GM23338 (cell line): ENCODE measurements at regions not wholly inside any gene's neighbourhood (a gene's known extent, or its start where the extent isn't known, plus 50 kb on each side); places are given as distances from the start of the nearest gene placed in this dataset.

Source experiments
- ATAC-seq: fragments of 200-7000 bp; cut with Tn5 transposase; 3 replicates; pipeline ENCODE4 v1.9.1; 2020
- DNase-seq: peaks from one replicate; pipeline ENCODE4 v3.0.0-alpha.2; 2015; ENCODE audit warnings: low spot score
- H2AFZ ChIP-seq: fragments of 200-600 bp; sonication (generic); 2 replicates; pipeline ENCODE4 v1.8.0; 2016; ENCODE audit warnings: antibody characterized with exemption, mild to moderate bottlenecking, moderate library complexity
- H3F3A ChIP-seq: fragments of 200-600 bp; sonication (generic); replicated peaks from 2 replicates; pipeline ENCODE4 v1.8.0; 2017; ENCODE audit warnings: antibody characterized with exemption, mixed run types, low read depth
- H3K27ac ChIP-seq: fragments of 200-600 bp; sonication (generic); 2 replicates; pipeline ENCODE4 v1.6.1; 2016; ENCODE audit warnings: low read depth
- H3K27me3 ChIP-seq: fragments of 200-600 bp; sonication (generic); 2 replicates; pipeline ENCODE4 v1.8.0; 2016; ENCODE audit warnings: mild to moderate bottlenecking, mixed run types, moderate library complexity; ENCODE audit not compliant: insufficient read depth
- H3K36me3 ChIP-seq: fragments of 200-600 bp; sonication (generic); 2 replicates; pipeline ENCODE4 v1.8.0; 2016; ENCODE audit warnings: mild to moderate bottlenecking; ENCODE audit not compliant: insufficient read depth
- H3K4me1 ChIP-seq: fragments of 200-600 bp; sonication (generic); 2 replicates; pipeline ENCODE4 v1.8.0; 2016; ENCODE audit warnings: mild to moderate bottlenecking, moderate library complexity; ENCODE audit not compliant: insufficient read depth
- H3K4me2 ChIP-seq: fragments of 200-600 bp; sonication (generic); 2 replicates; pipeline ENCODE4 v1.7.1; 2017; ENCODE audit warnings: mixed run types
- H3K4me3 ChIP-seq: fragments of 200-600 bp; sonication (generic); 2 replicates; pipeline ENCODE4 v1.6.1; 2016; ENCODE audit warnings: mixed run types
- H3K79me2 ChIP-seq: fragments of 200-600 bp; sonication (generic); replicated peaks from 2 replicates; pipeline ENCODE4 v1.8.0; 2017; ENCODE audit warnings: mild to moderate bottlenecking; ENCODE audit not compliant: insufficient read depth
- H3K9me2 ChIP-seq: fragments of 200-600 bp; sonication (generic); 2 replicates; pipeline ENCODE4 v1.8.0; 2017; ENCODE audit not compliant: insufficient read depth
- H4K20me1 ChIP-seq: fragments of 200-600 bp; sonication (generic); replicated peaks from 2 replicates; pipeline ENCODE4 v1.8.0; 2017; ENCODE audit warnings: mild to moderate bottlenecking; ENCODE audit not compliant: insufficient read depth
- H3K27ac Mint-ChIP-seq: 2 replicates; pipeline ENCODE4 v1.8.0; 2020; ENCODE audit warnings: inconsistent platforms, mild to moderate bottlenecking, moderate library complexity, mixed read lengths
- H3K27me3 Mint-ChIP-seq: 3 replicates; pipeline ENCODE4 v1.8.0; 2022; ENCODE audit warnings: low read depth, mild to moderate bottlenecking, moderate library complexity, mixed read lengths, inconsistent platforms; ENCODE audit not compliant: insufficient read depth, poor library complexity
- H3K36me3 Mint-ChIP-seq: 3 replicates; pipeline ENCODE4 v1.8.0; 2021; ENCODE audit warnings: low read depth, mild to moderate bottlenecking, inconsistent platforms, moderate library complexity, mixed read lengths
- H3K4me1 Mint-ChIP-seq: 3 replicates; pipeline ENCODE4 v1.8.0; 2020; ENCODE audit warnings: mild to moderate bottlenecking, inconsistent platforms, mixed read lengths
- H3K4me3 Mint-ChIP-seq: 3 replicates; pipeline ENCODE4 v1.8.0; 2021; ENCODE audit warnings: moderate library complexity, mild to moderate bottlenecking, inconsistent platforms, mixed read lengths
- H3K9me3 Mint-ChIP-seq: 3 replicates; pipeline ENCODE4 v1.8.0; 2020; ENCODE audit warnings: moderate library complexity, mild to moderate bottlenecking, inconsistent platforms, mixed read lengths
- CREB1 ChIP-seq: fragments of 250-450 bp; sonication (Bioruptor Pico); IDR thresholded peaks from 2 replicates; pipeline ENCODE4 v1.5.0; 2020; ENCODE audit warnings: low read depth, mild to moderate bottlenecking, moderate library complexity
- CTCF ChIP-seq, 2 experiments: fragments of 200-600 bp in 1 of 2; sonication (generic) in 1 of 2; conservative IDR thresholded peaks; 2 replicates each; pipeline versions ENCODE4 v1.5.1 to v1.6.1; 2016 to 2017; ENCODE audit warnings: antibody characterized with exemption in 2 of 2, low read depth in 2 of 2, mild to moderate bottlenecking in 2 of 2, moderate library complexity in 1 of 2
- ETS1 ChIP-seq: IDR thresholded peaks from 2 replicates; pipeline ENCODE4 v1.6.1; 2016; ENCODE audit warnings: antibody characterized with exemption
- EZH2 ChIP-seq: fragments of 200-600 bp; sonication (generic); IDR thresholded peaks from one replicate; pipeline ENCODE4 v1.8.0; 2017; ENCODE audit warnings: antibody characterized with exemption, mild to moderate bottlenecking, low read depth; ENCODE audit not compliant: unreplicated experiment
- EZH2phosphoT487 ChIP-seq: fragments of 200-600 bp; sonication (generic); IDR thresholded peaks from one replicate; pipeline ENCODE4 v1.8.1; 2018; ENCODE audit warnings: antibody characterized with exemption; ENCODE audit not compliant: unreplicated experiment
- JUNB ChIP-seq: IDR thresholded peaks from one replicate; pipeline ENCODE4 v1.6.1; 2016; ENCODE audit warnings: antibody characterized with exemption; ENCODE audit not compliant: unreplicated experiment
- NANOG ChIP-seq: IDR thresholded peaks from 2 replicates; pipeline ENCODE4 v1.6.1; 2016; ENCODE audit warnings: antibody characterized with exemption, borderline replicate concordance
- POLR2AphosphoS5 ChIP-seq: IDR thresholded peaks from 2 replicates; pipeline ENCODE4 v1.6.1; 2016; ENCODE audit warnings: antibody characterized with exemption, low read depth
- REST ChIP-seq: IDR thresholded peaks from one replicate; pipeline ENCODE4 v1.6.1; 2018; ENCODE audit warnings: antibody characterized with exemption; ENCODE audit not compliant: unreplicated experiment
- STAT1 ChIP-seq: IDR thresholded peaks from one replicate; pipeline ENCODE4 v1.6.1; 2016; ENCODE audit warnings: antibody characterized with exemption; ENCODE audit not compliant: unreplicated experiment
- ZNF114 ChIP-seq: fragments of 250-450 bp; sonication (Bioruptor Pico); IDR thresholded peaks from 2 replicates; pipeline ENCODE4 v1.5.0; 2020; ENCODE audit warnings: mild to moderate bottlenecking, moderate library complexity
- ZNF331 ChIP-seq: fragments of 250-450 bp; sonication (Bioruptor Pico); IDR thresholded peaks from 2 replicates; pipeline ENCODE4 v1.5.0; 2020; ENCODE audit warnings: low read depth, mild to moderate bottlenecking, moderate library complexity

- H4K20me1 ChIP-seq, result no peaks in the 10 kb centered on the region
- no peaks in the 10 kb centered on the region for H3K27me3 ChIP-seq
- H3K9me2 ChIP-seq, result no peaks in the 10 kb centered on the region
- no peaks in the 10 kb centered on the region for H3K79me2 ChIP-seq
- H3K36me3 Mint-ChIP-seq, result no peaks in the 10 kb centered on the region; the same call in 2 of the 3 replicates
- no peak overlapping the region for H3K4me3 Mint-ChIP-seq
- TF ChIP-seq EZH2, result no peak
- no peak for TF ChIP-seq CTCF (conservative IDR thresholded peaks at IDR 0.05; ENCODE audit: low read depth in 2 of 2)
- no peak for TF ChIP-seq NANOG
- no peak for TF ChIP-seq EZH2phosphoT487
- no peak for TF ChIP-seq STAT1
- no peak for TF ChIP-seq POLR2AphosphoS5
- no peak for TF ChIP-seq ETS1
- no peak for TF ChIP-seq ZNF114 (CRISPR knock-in tag)
- DNase-seq, result no peak
- no peak overlapping the region for H2AFZ ChIP-seq
- no peaks in the 10 kb centered on the region for H3K36me3 ChIP-seq
- no peak overlapping the region for H3K27ac ChIP-seq
- H3K27ac Mint-ChIP-seq, result no peak overlapping the region
- H3K27me3 Mint-ChIP-seq, result peaks cover 2% of the 10 kb centered on the region
- H3K9me3 Mint-ChIP-seq, result peaks cover 47% of the 10 kb centered on the region
- no peak for ATAC-seq
- H3K4me1 ChIP-seq, result no peaks in the 10 kb centered on the region
- no peaks in the 10 kb centered on the region for H3F3A ChIP-seq
- no peaks in the 10 kb centered on the region for H3K4me1 Mint-ChIP-seq
- H3K4me2 ChIP-seq, result no peak overlapping the region
- no peak overlapping the region for H3K4me3 ChIP-seq
Observed at GRCh38 chr17:83186751-83187421, 107.5 kb downstream of the METRNL start.

GRCh38 chr17:83187782-83188311, 108.4 kb downstream of the METRNL start:
- Histone ChIP-seq H3K4me1 (no peaks in the 10 kb centered on the region), H3K4me2 (no peak overlapping the region), H3K27me3 (no peaks in the 10 kb centered on the region), H3K9me2 (no peaks in the 10 kb centered on the region), H3K79me2 (no peaks in the 10 kb centered on the region), H3K4me3 (no peak overlapping the region), H3F3A (no peaks in the 10 kb centered on the region), H4K20me1 (no peaks in the 10 kb centered on the region), H2AFZ (no peak overlapping the region), H3K36me3 (no peaks in the 10 kb centered on the region), H3K27ac (no peak overlapping the region)
- H3K36me3 Mint-ChIP-seq, result peaks cover 3% of the 10 kb centered on the region; the same call in 2 of the 3 replicates
- H3K4me1 Mint-ChIP-seq, result no peaks in the 10 kb centered on the region
- DNase-seq (no peak), ATAC-seq (no peak)
- H3K27me3 Mint-ChIP-seq, result peaks cover 2% of the 10 kb centered on the region
- no peak overlapping the region for H3K4me3 Mint-ChIP-seq
- H3K27ac Mint-ChIP-seq, result no peak overlapping the region
- H3K9me3 Mint-ChIP-seq, result peaks cover 52% of the 10 kb centered on the region
- TF ChIP-seq ZNF114 (CRISPR knock-in tag), result no peak
- no peak for TF ChIP-seq REST
- TF ChIP-seq CTCF (conservative IDR thresholded peaks at IDR 0.05; ENCODE audit: low read depth in 2 of 2), result no peak
- no peak for TF ChIP-seq EZH2phosphoT487
- no peak for TF ChIP-seq ZNF331 (CRISPR knock-in tag)
- no peak for TF ChIP-seq JUNB
- no peak for TF ChIP-seq CREB1
